ENCODE measurements at regions not wholly inside any gene's neighbourhood (a gene's known extent, or its start where the extent isn't known, plus 50 kb on each side); places are given as distances from the start of the nearest gene placed in this dataset.

DNA sequence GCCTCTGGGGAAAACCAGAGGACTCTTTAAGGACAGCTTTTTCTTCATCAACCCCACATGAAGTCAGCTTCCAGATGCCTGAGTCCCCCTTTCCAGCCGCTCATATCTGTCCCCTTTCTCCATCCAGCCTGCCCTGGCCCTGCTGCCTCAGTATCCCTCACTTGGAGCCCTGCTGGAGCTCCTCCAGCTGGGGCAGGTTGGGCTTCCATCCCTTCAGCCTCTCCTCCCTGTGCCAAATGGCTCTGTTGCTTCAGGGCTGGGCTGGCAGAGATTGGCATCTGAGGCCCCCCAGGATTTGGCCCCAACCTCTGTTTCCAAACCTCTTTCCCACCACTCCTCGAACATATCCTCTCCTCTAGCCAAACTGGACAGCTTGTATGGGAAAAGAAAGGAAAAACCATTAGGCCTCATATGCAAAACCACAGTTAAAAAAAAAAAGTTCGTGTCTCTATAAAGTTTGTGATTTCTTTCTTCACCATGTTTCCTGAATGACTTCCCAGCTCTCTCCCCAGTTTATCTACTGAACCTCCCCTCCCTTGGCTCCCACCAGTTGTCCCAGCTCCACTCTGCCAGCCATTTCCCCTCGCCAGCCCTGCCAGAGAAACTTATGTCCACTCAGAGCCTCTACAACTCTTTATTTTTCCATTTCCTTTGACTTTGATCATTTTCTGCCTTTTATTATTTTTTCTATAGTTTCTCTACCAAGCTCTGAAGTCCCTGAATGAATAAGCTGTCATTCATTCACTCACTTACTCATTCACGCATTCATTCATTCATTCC, 217.9 kb downstream of the FOXD2 start:
- no TSS peak for BruUV-seq (replicated peaks)
- H3K36me3 ChIP-seq (ENCODE audit: low read depth, low read length) = no peaks in the 10 kb centered on the region
- no peaks in the 10 kb centered on the region for H3K9me2 ChIP-seq (replicated peaks; ENCODE audit: low read length)
- no peaks in the 10 kb centered on the region for H3K9me3 ChIP-seq (ENCODE audit: low read length)
- intact Hi-C loops (cut with micrococcal nuclease) = no loop called here
- no peak overlapping the region for H3K4me3 ChIP-seq (ENCODE audit: low read length)
- ChIA-PET CTCF (no interaction called here), POLR2A (ENCODE audit: unreplicated experiment) (no interaction called here)
- H2AFZ ChIP-seq (ENCODE audit: low read length) = no peak overlapping the region
- H3K4me1 ChIP-seq (ENCODE audit: insufficient read depth, low read length) = peaks cover 10% of the 10 kb centered on the region
- no peak for TF ChIP-seq EZH2 (IDR thresholded peaks at IDR 0.05; ENCODE audit: low read length, unreplicated experiment)
- TF ChIP-seq EZH2phosphoT487 (IDR thresholded peaks at IDR 0.05; ENCODE audit: borderline replicate concordance, low read length) = no peak
- TF ChIP-seq, protein P1, sequence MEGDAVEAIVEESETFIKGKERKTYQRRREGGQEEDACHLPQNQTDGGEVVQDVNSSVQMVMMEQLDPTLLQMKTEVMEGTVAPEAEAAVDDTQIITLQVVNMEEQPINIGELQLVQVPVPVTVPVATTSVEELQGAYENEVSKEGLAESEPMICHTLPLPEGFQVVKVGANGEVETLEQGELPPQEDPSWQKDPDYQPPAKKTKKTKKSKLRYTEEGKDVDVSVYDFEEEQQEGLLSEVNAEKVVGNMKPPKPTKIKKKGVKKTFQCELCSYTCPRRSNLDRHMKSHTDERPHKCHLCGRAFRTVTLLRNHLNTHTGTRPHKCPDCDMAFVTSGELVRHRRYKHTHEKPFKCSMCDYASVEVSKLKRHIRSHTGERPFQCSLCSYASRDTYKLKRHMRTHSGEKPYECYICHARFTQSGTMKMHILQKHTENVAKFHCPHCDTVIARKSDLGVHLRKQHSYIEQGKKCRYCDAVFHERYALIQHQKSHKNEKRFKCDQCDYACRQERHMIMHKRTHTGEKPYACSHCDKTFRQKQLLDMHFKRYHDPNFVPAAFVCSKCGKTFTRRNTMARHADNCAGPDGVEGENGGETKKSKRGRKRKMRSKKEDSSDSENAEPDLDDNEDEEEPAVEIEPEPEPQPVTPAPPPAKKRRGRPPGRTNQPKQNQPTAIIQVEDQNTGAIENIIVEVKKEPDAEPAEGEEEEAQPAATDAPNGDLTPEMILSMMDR (conservative IDR thresholded peaks at IDR 0.05; ENCODE audit: low read depth, low read length) = no peak
- no peaks in the 10 kb centered on the region for H3K79me2 ChIP-seq (ENCODE audit: low read length)
- DNase-seq (no peak), ATAC-seq (no peak)
- H4K20me1 ChIP-seq (ENCODE audit: low read length) = no peaks in the 10 kb centered on the region
- H3K4me2 ChIP-seq (ENCODE audit: low read length) = no peak overlapping the region
- H3K27me3 ChIP-seq (ENCODE audit: low read length) = peaks cover 9% of the 10 kb centered on the region
- H3K27ac ChIP-seq (ENCODE audit: low read length) = no peak overlapping the region
- H3K9ac ChIP-seq (ENCODE audit: low read length) = no peak overlapping the region
- no peaks in the 10 kb centered on the region for H3F3A ChIP-seq (ENCODE audit: low read length, unreplicated experiment)

DNA sequence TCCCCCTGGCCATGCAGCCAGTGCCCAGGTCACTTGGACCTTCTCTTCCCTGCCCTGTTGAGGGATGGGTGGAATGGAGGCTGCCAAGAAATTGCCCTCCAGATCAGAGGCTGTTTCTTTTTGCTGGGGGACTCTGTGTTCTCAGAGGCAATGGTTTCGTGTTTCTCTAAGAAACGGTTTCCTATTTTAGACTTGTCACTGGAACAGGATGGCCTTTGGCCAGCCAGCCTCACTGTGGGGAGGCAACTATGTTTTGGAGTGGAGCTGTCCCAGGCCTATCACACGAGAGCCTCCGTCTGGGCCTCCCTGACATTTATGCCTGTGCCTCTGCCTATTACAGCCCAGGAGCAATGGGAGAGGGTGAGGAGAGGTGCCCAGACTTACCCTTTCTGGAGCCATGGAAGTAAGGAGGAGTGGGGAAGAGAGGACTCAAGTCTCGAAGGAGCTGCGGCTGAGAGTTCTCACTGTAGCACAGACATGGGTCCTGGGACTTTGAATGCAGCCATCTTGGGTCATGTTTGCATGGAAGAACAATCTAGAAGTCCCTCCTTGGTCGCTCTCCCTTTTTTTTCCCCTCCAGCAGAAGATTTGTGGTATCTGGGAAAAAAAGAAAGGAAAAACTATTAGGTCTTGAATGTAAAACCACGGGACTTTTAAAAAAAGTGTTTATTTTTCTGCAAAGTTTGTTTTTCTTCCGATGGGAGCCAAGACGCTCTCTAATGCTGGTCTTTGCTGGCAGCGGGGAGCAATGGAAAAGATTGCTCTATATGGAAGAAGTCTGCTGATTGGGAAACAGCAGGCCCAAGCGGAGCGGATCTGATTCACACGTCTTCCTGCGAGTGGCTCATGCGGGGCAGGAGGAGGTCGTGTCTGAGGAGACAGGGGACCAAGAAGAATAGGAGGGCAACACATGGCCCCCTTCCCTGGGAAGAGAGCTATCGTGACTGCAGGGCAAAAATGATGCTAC, 219.2 kb downstream of the FOXD2 start:
- Histone ChIP-seq H3K9me3 (ENCODE audit: low read length) (no peaks in the 10 kb centered on the region), H3K36me3 (ENCODE audit: low read depth, low read length) (no peaks in the 10 kb centered on the region), H2AFZ (ENCODE audit: low read length) (no peak overlapping the region), H4K20me1 (ENCODE audit: low read length) (no peaks in the 10 kb centered on the region), H3K9me2 (replicated peaks; ENCODE audit: low read length) (no peaks in the 10 kb centered on the region), H3K27ac (ENCODE audit: low read length) (no peak overlapping the region), H3F3A (ENCODE audit: low read length, unreplicated experiment) (no peaks in the 10 kb centered on the region), H3K4me1 (ENCODE audit: insufficient read depth, low read length) (no peaks in the 10 kb centered on the region), H3K79me2 (ENCODE audit: low read length) (no peaks in the 10 kb centered on the region), H3K4me3 (ENCODE audit: low read length) (no peak overlapping the region), H3K27me3 (ENCODE audit: low read length) (peaks cover 9% of the 10 kb centered on the region), H3K4me2 (ENCODE audit: low read length) (no peak overlapping the region), H3K9ac (ENCODE audit: low read length) (no peak overlapping the region)
- ChIA-PET POLR2A (ENCODE audit: unreplicated experiment) (no interaction called here), CTCF (no interaction called here)
- DNase-seq = no peak
- intact Hi-C loops (cut with micrococcal nuclease) = no loop called here
- TF ChIP-seq EZH2phosphoT487 (IDR thresholded peaks at IDR 0.05; ENCODE audit: borderline replicate concordance, low read length) = no peak
- TF ChIP-seq, protein P1 (conservative IDR thresholded peaks at IDR 0.05; ENCODE audit: low read depth, low read length) = no peak
- TF ChIP-seq EZH2 (IDR thresholded peaks at IDR 0.05; ENCODE audit: low read length, unreplicated experiment) = no peak
- no peak for ATAC-seq
- no TSS peak for BruUV-seq (replicated peaks)
